Choroid plexus epithelial cell (primary cell): ENCODE measurements at regions not wholly inside any gene's neighbourhood (a gene's known extent, or its start where the extent isn't known, plus 50 kb on each side); places are given as distances from the start of the nearest gene placed in this dataset.

Source experiments
- DNase-seq: peaks from one replicate; pipeline ENCODE4 v3.0.0-alpha.2; 2010; ENCODE audit warnings: low read depth
- H3K4me3 ChIP-seq: 2 replicates; pipeline ENCODE4 v1.5.1; 2011; ENCODE audit warnings: low read depth, mild to moderate bottlenecking, control low read depth, low read length, moderate library complexity
- TF ChIP-seq, protein P1 (sequence below): conservative IDR thresholded peaks from 2 replicates; pipeline ENCODE4 v1.5.1; 2011; ENCODE audit warnings: low read depth, mild to moderate bottlenecking, control low read depth, inconsistent platforms, low read length, moderate library complexity

DNA sequence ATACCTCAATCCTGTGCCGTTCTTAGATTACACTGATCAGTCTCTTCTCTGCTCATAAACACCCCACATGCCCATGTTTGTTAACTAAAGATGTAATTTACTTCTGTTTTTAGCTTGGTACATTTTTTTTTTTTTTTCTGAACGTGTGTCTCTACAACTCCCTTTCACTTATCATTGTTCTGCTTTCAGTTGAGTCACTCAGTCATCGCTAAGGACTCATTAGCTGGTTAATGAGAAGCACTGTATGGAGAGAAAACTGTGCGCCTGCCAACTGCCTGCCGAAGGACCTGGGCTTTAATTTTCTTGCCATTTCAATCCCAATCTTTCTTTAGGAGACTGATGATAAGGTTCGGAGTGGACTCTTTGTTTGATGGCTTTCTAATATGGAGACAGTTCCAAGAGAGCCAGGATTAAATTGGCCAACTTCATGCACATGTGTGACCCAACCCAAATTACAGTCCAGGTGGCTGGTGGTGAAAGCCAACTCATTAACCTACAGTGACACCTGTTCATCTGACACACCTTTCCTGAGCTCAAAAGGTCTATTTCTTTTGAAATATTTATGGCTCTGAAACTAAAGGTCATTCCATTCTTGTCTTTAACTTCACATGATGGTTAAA lies 334.1 kb downstream of the BCKDHB start:
- TF ChIP-seq, protein P1, sequence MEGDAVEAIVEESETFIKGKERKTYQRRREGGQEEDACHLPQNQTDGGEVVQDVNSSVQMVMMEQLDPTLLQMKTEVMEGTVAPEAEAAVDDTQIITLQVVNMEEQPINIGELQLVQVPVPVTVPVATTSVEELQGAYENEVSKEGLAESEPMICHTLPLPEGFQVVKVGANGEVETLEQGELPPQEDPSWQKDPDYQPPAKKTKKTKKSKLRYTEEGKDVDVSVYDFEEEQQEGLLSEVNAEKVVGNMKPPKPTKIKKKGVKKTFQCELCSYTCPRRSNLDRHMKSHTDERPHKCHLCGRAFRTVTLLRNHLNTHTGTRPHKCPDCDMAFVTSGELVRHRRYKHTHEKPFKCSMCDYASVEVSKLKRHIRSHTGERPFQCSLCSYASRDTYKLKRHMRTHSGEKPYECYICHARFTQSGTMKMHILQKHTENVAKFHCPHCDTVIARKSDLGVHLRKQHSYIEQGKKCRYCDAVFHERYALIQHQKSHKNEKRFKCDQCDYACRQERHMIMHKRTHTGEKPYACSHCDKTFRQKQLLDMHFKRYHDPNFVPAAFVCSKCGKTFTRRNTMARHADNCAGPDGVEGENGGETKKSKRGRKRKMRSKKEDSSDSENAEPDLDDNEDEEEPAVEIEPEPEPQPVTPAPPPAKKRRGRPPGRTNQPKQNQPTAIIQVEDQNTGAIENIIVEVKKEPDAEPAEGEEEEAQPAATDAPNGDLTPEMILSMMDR: no peak
- no peak for DNase-seq

DNA sequence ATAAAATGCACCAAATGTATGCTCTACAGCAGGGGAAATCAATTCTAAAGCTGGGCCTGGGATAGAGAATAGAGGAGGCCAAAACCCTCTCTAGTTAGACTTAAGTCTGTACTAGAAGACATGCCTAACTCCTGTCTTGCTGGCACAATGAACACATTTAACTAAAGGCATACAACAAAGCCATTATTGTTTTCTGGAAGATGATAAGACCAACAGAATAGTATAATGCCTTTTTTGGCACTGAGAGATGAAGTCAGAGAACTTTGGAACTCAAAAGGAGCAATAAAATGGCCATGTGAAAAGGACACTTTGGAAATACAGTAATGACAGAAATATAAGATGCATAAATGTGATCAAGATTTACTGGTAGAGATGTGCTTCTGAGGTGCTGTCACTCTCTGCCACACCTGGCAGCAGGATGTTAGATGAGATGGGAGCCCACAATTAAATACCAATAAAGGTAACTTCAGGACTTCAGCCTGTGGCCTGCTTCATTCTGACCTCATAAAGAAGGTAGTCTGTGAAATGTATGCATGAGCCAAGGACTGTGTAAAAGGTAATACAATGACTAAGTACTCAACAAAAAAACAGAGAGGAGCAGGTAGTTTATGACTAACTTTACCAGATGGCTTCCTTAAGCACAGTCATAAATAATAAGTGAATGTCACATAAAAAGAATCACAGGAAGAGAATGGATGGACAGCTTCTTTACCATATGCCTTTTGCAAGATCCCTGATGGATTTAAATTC lies 333.4 kb downstream of the BCKDHB start:
- DNase-seq: no peak
- H3K4me3 ChIP-seq: no peak overlapping the region
- TF ChIP-seq, protein P1: no peak

More for the DNA sequence above, 334.1 kb downstream of the BCKDHB start:
- no peak overlapping the region for H3K4me3 ChIP-seq

DNA sequence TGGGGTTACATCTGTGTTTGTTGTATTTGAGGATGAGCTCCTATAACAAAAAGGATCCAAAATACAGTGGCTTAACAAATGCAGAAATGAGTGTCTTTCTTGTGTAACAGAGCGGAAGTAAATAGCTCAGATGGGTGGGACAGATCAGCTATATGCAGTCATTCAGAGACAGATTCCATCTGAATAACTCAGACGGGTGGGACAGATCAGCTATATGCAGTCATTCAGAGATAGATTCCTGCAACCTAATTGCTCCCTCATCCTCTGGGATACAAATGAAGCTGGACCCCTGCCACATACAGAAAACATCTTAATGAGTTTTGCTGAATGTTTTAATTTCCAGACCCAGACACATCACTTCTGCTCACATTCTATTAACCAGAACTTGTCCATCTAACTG lies 332.3 kb downstream of the BCKDHB start:
- no peak overlapping the region for H3K4me3 ChIP-seq

DNA sequence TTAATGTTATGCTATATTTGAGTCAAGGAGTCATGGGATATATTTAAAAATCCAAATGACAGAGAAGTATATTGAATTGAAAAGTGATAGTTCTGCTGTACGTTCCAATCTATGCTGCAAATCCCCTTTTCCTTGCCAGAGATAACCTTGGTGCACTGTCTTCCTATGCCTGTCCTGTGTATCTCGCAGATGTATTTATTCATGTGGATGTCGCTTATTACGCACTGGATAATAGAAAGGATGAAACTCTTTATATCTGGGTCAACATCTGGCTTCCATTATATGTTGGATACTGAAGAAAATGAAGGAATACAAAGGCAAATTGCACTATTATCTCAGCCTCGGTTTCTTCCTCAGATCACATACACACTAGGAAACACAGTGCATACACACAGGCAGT lies 331.3 kb downstream of the BCKDHB start:
- TF ChIP-seq, protein P1: no peak
- DNase-seq: no peak
- H3K4me3 ChIP-seq: no peak overlapping the region

More for the DNA sequence above, 332.3 kb downstream of the BCKDHB start:
- TF ChIP-seq, protein P1: no peak
- peak; percentile 82 for DNase-seq

DNA sequence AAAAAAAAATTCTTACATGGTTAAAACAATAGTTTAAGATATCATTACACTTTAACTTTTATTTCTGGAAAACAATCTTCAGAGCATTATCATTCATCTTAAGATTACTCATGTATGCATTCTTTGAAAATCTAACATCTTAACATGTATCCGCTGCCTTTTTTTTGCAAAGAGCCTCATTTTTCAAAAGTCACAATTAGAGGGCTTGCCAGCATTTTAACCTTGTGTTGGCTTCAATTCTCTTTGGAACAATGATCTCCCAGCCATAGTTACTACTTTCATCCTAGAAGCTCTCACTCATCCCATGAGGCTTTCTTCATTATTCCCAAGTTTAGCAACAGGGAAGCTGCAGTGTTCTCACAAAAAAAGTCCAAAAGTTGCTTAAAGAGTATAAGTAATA lies 330.8 kb downstream of the BCKDHB start:
- H3K4me3 ChIP-seq: no peak overlapping the region
- TF ChIP-seq, protein P1: no peak
- no peak for DNase-seq

DNA sequence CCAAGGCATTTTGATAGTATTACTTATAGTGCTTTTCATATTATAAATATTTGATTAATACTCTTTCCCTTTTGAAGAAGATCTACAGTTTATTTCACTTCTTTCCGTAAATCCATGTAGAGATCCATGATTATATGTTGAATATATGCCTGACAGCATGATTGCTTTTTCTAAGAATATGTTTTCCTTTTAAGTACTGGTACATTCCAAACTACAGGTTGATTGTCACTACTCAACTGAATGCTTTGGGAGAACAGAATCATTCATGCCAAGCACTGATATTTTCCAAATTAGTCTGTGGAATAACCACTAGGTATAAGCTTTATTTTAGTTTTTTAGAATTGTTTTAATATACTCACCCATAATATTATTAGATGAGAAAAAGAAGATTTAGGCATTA lies 330.2 kb downstream of the BCKDHB start:
- TF ChIP-seq, protein P1: no peak
- H3K4me3 ChIP-seq: no peak overlapping the region
- no peak for DNase-seq

DNA sequence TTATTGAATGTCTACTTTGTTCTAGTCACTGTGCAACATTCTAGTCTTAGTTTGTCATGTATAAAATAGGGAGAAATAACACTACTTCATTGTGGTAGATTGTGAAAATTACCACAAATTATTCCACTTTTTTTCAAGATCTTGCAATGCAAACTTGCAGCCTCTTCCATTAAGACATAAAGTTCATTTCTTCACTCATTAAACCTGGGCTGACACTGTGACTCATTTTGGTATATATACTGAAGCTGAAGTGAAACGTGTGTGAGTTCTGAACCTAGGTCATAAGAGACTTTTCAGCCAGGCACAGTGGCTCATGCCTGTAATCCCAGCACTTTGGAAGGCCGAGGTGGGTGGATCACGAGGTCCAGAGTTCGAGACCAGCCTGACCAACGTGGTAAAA lies 329.0 kb downstream of the BCKDHB start:
- H3K4me3 ChIP-seq: no peak overlapping the region
- no peak for DNase-seq
- TF ChIP-seq, protein P1: no peak
